ENCODE measurements at regions not wholly inside any gene's neighbourhood (a gene's known extent, or its start where the extent isn't known, plus 50 kb on each side); places are given as distances from the start of the nearest gene placed in this dataset.

- Histone ChIP-seq H3K4me3 (ENCODE audit: low read depth in 1 of 2, low read length in 1 of 2) (no peak overlapping the region), H3K27ac (no peak overlapping the region), H3K9me3 (no peaks in the 10 kb centered on the region), H3K4me1 (ENCODE audit: control insufficient read depth in 1 of 2, insufficient read depth in 1 of 2, low read depth in 1 of 2, low read length in 1 of 2) (no peaks in the 10 kb centered on the region), H3K36me3 (no peaks in the 10 kb centered on the region), H3K27me3 (no peaks in the 10 kb centered on the region)
- TF ChIP-seq CTCF (IDR thresholded peaks at IDR 0.05), result no peak
These were observed 122.8 kb upstream of the COL21A1 start for GRCh38 chr6:56370127-56370540.

GRCh38 chr6:56368491-56368890 is 121.1 kb upstream of the COL21A1 start:
- H3K27ac ChIP-seq, result no peak overlapping the region
- no peak overlapping the region for H3K4me3 ChIP-seq (ENCODE audit: low read depth in 1 of 2, low read length in 1 of 2)
- no peaks in the 10 kb centered on the region for H3K4me1 ChIP-seq (ENCODE audit: control insufficient read depth in 1 of 2, insufficient read depth in 1 of 2, low read depth in 1 of 2, low read length in 1 of 2)
- no peaks in the 10 kb centered on the region for H3K36me3 ChIP-seq
- no peaks in the 10 kb centered on the region for H3K9me3 ChIP-seq
- TF ChIP-seq CTCF (IDR thresholded peaks at IDR 0.05), result no peak
- no peaks in the 10 kb centered on the region for H3K27me3 ChIP-seq

GRCh38 chr6:56366141-56366852 is 118.9 kb upstream of the COL21A1 start:
- H3K4me3 ChIP-seq (ENCODE audit: low read depth in 1 of 2, low read length in 1 of 2), result no peak overlapping the region
- no peaks in the 10 kb centered on the region for H3K36me3 ChIP-seq
- TF ChIP-seq CTCF (IDR thresholded peaks at IDR 0.05), result no peak
- no peaks in the 10 kb centered on the region for H3K4me1 ChIP-seq (ENCODE audit: control insufficient read depth in 1 of 2, insufficient read depth in 1 of 2, low read depth in 1 of 2, low read length in 1 of 2)
- H3K9me3 ChIP-seq, result no peaks in the 10 kb centered on the region
- no peak overlapping the region for H3K27ac ChIP-seq
- no peaks in the 10 kb centered on the region for H3K27me3 ChIP-seq

- no peaks in the 10 kb centered on the region for H3K9me3 ChIP-seq
- H3K36me3 ChIP-seq, result no peaks in the 10 kb centered on the region
- no peak overlapping the region for H3K27ac ChIP-seq
- H3K4me1 ChIP-seq (ENCODE audit: control insufficient read depth in 1 of 2, insufficient read depth in 1 of 2, low read depth in 1 of 2, low read length in 1 of 2), result no peaks in the 10 kb centered on the region
- no peak for TF ChIP-seq CTCF (IDR thresholded peaks at IDR 0.05)
- no peak overlapping the region for H3K4me3 ChIP-seq (ENCODE audit: low read depth in 1 of 2, low read length in 1 of 2)
- no peaks in the 10 kb centered on the region for H3K27me3 ChIP-seq
These were observed 117.5 kb upstream of the COL21A1 start for GRCh38 chr6:56364827-56365339.

GRCh38 chr6:56364431-56364826 is 117.0 kb upstream of the COL21A1 start:
- Histone ChIP-seq H3K4me1 (ENCODE audit: control insufficient read depth in 1 of 2, insufficient read depth in 1 of 2, low read depth in 1 of 2, low read length in 1 of 2) (no peaks in the 10 kb centered on the region), H3K27ac (no peak overlapping the region), H3K9me3 (no peaks in the 10 kb centered on the region), H3K27me3 (no peaks in the 10 kb centered on the region), H3K4me3 (ENCODE audit: low read depth in 1 of 2, low read length in 1 of 2) (no peak overlapping the region), H3K36me3 (no peaks in the 10 kb centered on the region)
- TF ChIP-seq CTCF (IDR thresholded peaks at IDR 0.05), result no peak

All from neutrophil (primary cell).